ENCODE measurements at regions not wholly inside any gene's neighbourhood (a gene's known extent, or its start where the extent isn't known, plus 50 kb on each side); places are given as distances from the start of the nearest gene placed in this dataset.

- TF ChIP-seq POLR2A (IDR thresholded peaks at IDR 0.05), result no peak
- no peak for TF ChIP-seq CTCF (IDR thresholded peaks at IDR 0.05)
- no peak for TF ChIP-seq POLR2AphosphoS5 (IDR thresholded peaks at IDR 0.05)
Observed at GRCh38 chr6:3650959-3651697, 100.4 kb downstream of the PXDC1 start.

Measured in upper lobe of left lung (tissue), 4 donors.